ENCODE measurements at regions not wholly inside any gene's neighbourhood (a gene's known extent, or its start where the extent isn't known, plus 50 kb on each side); places are given as distances from the start of the nearest gene placed in this dataset.

- no peak overlapping the region for H3K4me3 Mint-ChIP-seq
- no peak overlapping the region for H3K27ac Mint-ChIP-seq
- DNase-seq: no peak
- no peaks in the 10 kb centered on the region for H3K27me3 Mint-ChIP-seq (ENCODE audit: low read depth, poor library complexity)
- peaks cover 14% of the 10 kb centered on the region for H3K4me1 Mint-ChIP-seq
- H3K9me3 Mint-ChIP-seq: peaks cover 7% of the 10 kb centered on the region
- no peak for TF ChIP-seq CTCF (IDR thresholded peaks at IDR 0.05)
- no peaks in the 10 kb centered on the region for H3K36me3 Mint-ChIP-seq (ENCODE audit: low read depth)
Observed at GRCh38 chr4:19944251-19944650, 307.5 kb upstream of the SLIT2 start.

- H3K27ac Mint-ChIP-seq: no peak overlapping the region
- no peak for TF ChIP-seq CTCF (IDR thresholded peaks at IDR 0.05)
- no peak overlapping the region for H3K4me3 Mint-ChIP-seq
- no peaks in the 10 kb centered on the region for H3K36me3 Mint-ChIP-seq (ENCODE audit: low read depth)
- no peaks in the 10 kb centered on the region for H3K9me3 Mint-ChIP-seq
- no peaks in the 10 kb centered on the region for H3K27me3 Mint-ChIP-seq (ENCODE audit: low read depth, poor library complexity)
- no peak for DNase-seq
- peaks cover 14% of the 10 kb centered on the region for H3K4me1 Mint-ChIP-seq
Observed at GRCh38 chr4:19941434-19941833, 310.3 kb upstream of the SLIT2 start.

- no peaks in the 10 kb centered on the region for H3K36me3 Mint-ChIP-seq (ENCODE audit: low read depth)
Observed at GRCh38 chr4:19940861-19941260, 310.8 kb upstream of the SLIT2 start.

GRCh38 chr4:19936476-19936875 lies 315.2 kb upstream of the SLIT2 start:
- no peaks in the 10 kb centered on the region for H3K36me3 Mint-ChIP-seq (ENCODE audit: low read depth)
- no peaks in the 10 kb centered on the region for H3K4me1 Mint-ChIP-seq
- no peaks in the 10 kb centered on the region for H3K27me3 Mint-ChIP-seq (ENCODE audit: low read depth, poor library complexity)
- DNase-seq: no peak
- H3K9me3 Mint-ChIP-seq: no peaks in the 10 kb centered on the region
- TF ChIP-seq CTCF (IDR thresholded peaks at IDR 0.05): no peak
- no peak overlapping the region for H3K4me3 Mint-ChIP-seq
- no peak overlapping the region for H3K27ac Mint-ChIP-seq

More at GRCh38 chr4:19940861-19941260, 310.8 kb upstream of the SLIT2 start:
- no peaks in the 10 kb centered on the region for H3K27me3 Mint-ChIP-seq (ENCODE audit: low read depth, poor library complexity)
- H3K4me1 Mint-ChIP-seq: peaks cover 12% of the 10 kb centered on the region
- H3K4me3 Mint-ChIP-seq: no peak overlapping the region
- no peak overlapping the region for H3K27ac Mint-ChIP-seq
- no peak for TF ChIP-seq CTCF (IDR thresholded peaks at IDR 0.05)
- no peak for DNase-seq
- no peaks in the 10 kb centered on the region for H3K9me3 Mint-ChIP-seq

GRCh38 chr4:19930742-19931141 lies 321.0 kb upstream of the SLIT2 start:
- DNase-seq: no peak
- no peaks in the 10 kb centered on the region for H3K9me3 Mint-ChIP-seq
- peaks cover 5% of the 10 kb centered on the region for H3K4me1 Mint-ChIP-seq
- H3K27ac Mint-ChIP-seq: no peak overlapping the region
- no peak overlapping the region for H3K4me3 Mint-ChIP-seq
- H3K36me3 Mint-ChIP-seq (ENCODE audit: low read depth): no peaks in the 10 kb centered on the region
- no peak for TF ChIP-seq CTCF (IDR thresholded peaks at IDR 0.05)
- no peaks in the 10 kb centered on the region for H3K27me3 Mint-ChIP-seq (ENCODE audit: low read depth, poor library complexity)

GRCh38 chr4:19927381-19927780 lies 324.3 kb upstream of the SLIT2 start:
- Mint-ChIP-seq H3K4me3 (no peak overlapping the region), H3K36me3 (ENCODE audit: low read depth) (no peaks in the 10 kb centered on the region), H3K4me1 (peaks cover 5% of the 10 kb centered on the region), H3K9me3 (no peaks in the 10 kb centered on the region), H3K27me3 (ENCODE audit: low read depth, poor library complexity) (no peaks in the 10 kb centered on the region), H3K27ac (no peak overlapping the region)
- no peak for DNase-seq
- TF ChIP-seq CTCF (IDR thresholded peaks at IDR 0.05): no peak
